ENCODE measurements at regions not wholly inside any gene's neighbourhood (a gene's known extent, or its start where the extent isn't known, plus 50 kb on each side); places are given as distances from the start of the nearest gene placed in this dataset.

GRCh38 chr10:47248386-47249090 is 51.5 kb upstream of the GDF10 start:
- no peak for DNase-seq (ENCODE audit: low read depth)
- H3K4me3 ChIP-seq (ENCODE audit: low read depth, low read length): no peak overlapping the region
- TF ChIP-seq CTCF (IDR thresholded peaks at IDR 0.05; ENCODE audit: control insufficient read depth, extremely low read depth, insufficient read depth): no peak

GRCh38 chr10:47249881-47250280 is 50.1 kb upstream of the GDF10 start:
- DNase-seq (ENCODE audit: low read depth): no peak
- no peak overlapping the region for H3K4me3 ChIP-seq (ENCODE audit: low read depth, low read length)
- no peak for TF ChIP-seq CTCF (IDR thresholded peaks at IDR 0.05; ENCODE audit: control insufficient read depth, extremely low read depth, insufficient read depth)

Data from LNCaP clone FGC (cell line).